Activated CD4-positive, alpha-beta T cell treated with anti-CD3 and anti-CD28 coated beads, Interleukin-2, Interleukin-4, amounts not matched to agents 100 ng/mL and 50 ng/mL, durations not matched to agents 16 hours and 8 hours (primary cell): ENCODE measurements at regions not wholly inside any gene's neighbourhood (a gene's known extent, or its start where the extent isn't known, plus 50 kb on each side); places are given as distances from the start of the nearest gene placed in this dataset.
"Not testable (repeated sequence)": the region's sequence is repeated elsewhere in the genome, so short reads cannot be mapped to it uniquely, and the experiment has no call there.

Experiments used
- DNase-seq: peaks from one replicate; pipeline ENCODE4 v3.0.0-alpha.2; 2020; ENCODE audit warnings: low spot score

DNA sequence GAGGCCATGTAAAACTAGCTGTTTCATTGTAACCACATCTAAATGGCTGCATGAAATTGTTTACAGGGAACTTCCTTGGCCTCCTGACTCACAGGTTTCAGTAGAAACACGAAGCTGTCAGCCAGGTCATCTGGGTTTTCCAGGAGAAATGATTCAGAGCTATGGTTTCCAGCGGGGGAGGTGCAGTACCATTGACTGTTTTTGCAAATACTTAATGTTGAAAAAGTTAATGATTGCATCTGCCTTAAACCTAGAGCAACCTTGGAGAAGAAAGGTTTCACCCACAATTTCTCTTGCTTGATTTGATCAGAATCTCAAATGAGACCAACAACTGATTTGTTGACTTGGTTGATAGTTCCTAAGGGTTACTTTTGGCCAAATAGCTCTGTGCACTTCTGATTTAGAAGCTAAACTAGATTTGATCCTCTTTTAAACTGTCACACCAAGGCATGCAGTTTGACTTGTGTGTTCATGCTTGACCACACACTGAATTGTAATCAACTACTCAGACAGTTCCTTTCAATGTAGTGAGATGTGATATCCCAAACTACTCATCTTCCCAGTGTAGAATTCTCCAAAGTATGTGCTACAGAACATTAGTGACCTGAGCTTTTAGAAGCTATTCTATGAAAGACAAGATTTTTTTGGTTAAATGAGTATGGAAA is 193.5 kb upstream of the CHST9 start:
- peak; percentile 31 for DNase-seq

DNA sequence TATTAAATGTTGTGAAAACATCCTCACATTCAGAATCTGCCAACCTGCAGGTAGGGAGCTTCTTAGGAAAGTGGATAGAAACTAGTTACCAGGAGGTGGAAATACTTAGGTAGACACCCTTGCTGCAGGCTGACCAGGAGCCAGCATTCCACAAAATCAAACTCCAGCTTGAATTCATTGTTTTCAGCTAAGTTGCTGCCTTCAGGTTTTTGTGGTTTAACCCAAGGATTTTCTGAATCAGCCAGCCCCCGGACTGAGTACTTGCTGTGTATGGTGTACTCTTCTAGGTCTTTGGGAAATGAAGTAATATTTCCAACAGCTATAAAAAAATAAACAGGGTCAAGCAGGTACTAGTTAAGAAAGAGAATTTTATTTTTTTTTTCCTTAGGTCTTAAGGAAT is 192.1 kb upstream of the CHST9 start:
- no peak for DNase-seq

DNA sequence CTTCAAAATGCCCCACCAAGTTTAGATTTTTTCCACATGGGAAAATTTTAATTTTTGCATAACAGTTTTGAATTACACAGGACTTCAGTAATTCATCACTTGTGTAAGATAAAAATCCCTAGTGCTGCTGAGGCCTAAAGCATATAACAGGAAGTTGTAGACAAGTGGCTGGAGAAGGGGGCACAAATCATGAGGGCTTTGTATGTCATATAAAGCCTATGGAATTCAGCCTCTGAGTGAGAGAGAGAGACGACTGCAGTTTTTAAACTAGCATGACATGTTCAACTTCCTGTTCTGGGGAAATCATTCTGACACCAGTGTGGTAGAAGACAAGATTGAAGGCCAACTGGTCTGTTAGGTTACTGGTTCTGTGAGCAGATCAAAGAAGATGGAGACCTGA is 187.3 kb upstream of the CHST9 start:
- DNase-seq, result no peak

DNA sequence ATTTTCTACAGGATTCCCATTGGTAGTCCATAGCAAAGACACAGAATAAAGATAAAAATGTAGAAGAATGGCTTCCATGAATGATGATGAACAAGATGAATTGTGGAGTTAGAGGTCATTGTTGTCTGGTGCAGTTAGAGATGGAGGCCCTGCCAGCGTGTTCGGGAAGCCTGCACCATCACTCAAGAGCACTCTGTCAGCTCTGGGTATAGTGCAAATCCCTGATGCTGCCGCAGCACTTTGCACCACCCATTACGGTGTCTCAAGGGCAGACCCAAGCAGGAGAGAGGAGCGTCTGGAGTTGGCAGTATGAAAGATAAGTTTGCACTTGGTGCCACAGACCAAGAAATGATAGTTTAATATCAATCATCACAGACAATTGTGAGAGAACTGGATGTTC is 181.6 kb upstream of the CHST9 start:
- DNase-seq, result no peak

DNA sequence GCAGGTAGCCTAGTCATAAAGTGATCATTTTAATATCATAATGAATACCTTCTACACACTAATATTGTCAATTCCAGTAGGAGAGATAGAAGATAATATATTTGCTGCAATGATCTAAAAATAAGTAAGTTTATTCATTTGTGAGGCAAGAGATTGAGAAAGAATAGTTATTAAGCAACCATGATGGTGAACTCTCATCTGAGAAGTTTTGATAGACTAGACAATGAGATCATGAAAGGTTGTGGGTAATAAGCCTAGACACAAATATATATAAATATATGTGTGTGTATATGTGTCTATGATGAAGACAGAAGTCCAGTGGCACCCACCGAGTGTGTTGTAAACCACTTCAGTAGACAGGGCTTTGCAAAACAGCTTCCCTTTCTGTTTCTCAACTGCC is 181.0 kb upstream of the CHST9 start:
- no peak for DNase-seq

DNA sequence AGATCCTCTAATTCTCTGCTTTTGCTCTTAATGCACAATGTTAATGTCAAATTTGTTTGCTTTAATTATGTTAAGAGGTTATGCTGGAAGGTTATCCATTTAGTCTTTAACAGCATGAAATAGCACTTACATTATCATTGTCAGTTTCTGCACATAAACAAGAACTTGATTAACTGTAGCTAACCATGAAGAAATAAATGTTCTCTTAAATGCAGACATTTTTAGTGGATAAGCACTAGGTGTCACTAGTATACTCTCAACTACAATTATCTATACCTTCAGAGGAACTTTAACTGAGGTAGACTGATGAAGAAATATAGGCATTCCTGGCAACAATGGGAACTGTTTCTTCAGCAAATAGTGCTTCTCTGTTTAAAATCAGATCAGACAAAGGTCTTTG is 178.8 kb upstream of the CHST9 start:
- no peak for DNase-seq

DNA sequence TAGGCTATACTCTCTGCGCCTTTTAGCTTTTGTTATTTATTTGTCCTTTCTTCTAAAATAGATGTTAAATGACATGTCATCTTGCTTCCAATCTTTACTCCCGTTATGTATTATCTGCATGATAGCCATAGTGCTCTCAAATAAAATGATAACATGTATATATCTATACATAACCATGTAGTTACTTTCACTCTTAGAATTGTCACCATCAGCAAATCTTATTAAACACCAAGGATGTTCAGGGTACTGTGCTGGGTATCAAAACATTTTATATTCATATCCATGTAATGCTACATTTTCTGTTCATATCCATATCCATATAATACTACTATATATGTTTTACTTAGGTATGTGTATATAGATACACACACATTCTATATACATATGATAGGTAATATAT is 176.4 kb upstream of the CHST9 start:
- DNase-seq, result no peak

DNA sequence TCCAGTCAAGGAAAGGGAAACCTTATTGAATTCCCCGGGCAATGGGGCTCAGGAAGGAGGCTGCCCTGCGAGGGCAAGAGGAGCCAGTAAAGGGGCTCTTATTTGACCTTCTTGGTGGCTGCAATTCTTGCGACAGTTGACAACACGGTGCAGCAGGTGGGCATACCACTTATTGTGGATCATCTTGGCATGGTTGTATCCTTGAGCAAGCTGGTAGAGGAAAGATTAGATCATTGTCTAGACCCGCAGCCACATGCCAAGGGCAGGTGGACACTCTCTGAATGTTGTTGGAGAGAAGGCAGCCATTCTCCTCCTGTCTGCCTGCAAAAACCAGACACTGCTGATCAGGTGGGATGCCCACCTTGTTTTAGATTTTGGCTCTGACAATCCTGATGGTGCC is 170.2 kb upstream of the CHST9 start:
- DNase-seq, result no peak

DNA sequence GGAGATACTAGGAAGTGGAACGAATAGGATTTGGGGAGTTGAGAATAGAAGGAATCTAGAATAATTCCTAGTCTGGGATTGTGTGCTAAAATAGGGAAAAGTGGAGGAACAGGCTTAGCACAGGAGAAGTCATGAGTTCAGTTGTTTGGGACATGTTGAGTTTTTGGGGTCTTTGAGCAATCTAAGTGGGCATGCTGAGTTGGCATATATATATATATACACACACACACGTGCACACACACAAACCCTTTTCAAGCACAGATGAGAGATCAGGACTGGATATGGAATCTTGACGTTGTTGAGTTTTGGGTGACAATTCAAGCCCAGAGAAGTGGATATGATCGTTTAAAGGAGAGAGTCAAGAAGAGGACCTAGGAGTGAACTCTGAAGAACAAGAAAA is 168.2 kb upstream of the CHST9 start:
- DNase-seq, result no peak

DNA sequence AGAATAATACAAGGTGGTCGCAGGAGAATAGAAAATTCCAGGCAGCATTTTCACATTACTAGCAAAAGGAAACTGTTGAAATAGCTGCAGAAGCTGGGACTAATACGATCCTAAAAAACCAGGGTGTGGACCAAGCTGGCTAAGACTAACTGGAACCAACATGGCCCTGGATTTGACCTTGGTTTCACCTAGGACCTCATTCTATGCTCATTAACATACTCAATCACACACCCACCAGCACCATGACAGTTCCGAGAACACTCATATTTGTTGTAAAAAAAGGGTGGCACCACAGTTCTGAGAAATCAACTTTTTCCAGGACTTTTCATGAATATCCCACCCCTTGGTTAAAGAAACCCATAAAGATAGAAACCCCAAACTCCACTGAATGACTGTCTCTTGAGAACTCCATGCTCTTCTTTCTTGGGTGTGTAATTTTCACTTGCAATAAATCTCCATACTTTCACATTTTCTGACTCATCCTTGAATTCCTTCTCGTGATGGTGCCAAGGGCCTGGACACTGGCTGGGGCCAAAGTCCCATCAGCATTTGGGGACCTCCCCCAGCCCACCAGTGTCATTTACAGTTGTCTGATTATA is 164.3 kb upstream of the CHST9 start:
- DNase-seq, result no peak

DNA sequence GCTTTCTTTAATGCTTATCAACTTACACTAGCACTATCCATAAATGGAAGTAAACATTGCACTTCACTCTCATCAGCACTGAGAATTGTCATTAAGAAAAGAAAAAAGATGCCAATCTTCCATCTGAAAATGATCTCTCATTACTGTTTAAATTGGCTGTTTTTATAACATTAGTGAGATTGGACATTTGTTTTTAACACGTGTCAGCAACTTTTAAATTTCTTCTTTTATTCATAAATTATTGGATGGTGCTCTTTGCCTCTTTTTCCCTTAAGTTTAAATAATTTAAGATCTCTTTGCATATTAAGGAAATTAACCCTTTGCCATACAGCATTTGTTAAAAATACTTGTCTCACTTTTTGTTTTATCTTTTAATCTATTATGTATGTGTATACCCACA is 146.5 kb upstream of the CHST9 start:
- no peak for DNase-seq

DNA sequence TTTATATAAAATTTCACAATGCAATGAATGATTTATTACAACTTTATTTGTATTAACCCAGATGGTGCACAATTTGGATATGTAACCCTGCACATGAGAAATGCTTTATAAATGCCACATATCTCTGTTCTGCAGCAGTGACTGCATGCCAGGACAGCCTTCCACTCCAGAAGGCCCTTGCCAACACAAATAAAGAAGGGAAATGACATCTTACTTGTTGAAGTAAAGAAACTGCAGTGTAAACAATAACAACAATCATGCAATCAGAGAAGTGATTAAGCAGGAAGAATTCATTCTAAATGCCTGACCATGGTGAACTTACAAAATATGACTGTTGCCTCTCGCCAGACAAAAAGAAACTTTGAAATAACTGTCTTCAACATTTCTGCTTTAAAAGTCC is 129.9 kb upstream of the CHST9 start:
- no peak for DNase-seq

DNA sequence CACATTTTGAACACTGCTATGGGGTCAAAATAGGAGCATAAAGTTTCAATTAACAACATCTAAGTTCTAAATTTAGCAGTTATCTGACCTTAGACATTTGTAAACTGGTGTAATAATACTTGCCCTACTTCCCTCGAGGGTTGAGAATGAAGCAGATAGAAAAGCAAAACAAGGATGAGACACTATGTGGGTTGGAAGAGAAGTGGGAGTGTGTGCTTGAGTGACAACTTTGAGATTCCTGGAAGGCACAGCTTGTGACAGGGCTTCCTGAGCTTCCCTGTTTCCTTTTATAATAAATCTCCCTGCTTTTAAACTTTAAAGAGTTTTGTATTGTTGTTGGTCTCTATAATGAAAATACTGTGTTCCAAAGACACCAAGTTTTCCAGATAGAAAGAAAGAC is 128.6 kb upstream of the CHST9 start:
- no peak for DNase-seq

DNA sequence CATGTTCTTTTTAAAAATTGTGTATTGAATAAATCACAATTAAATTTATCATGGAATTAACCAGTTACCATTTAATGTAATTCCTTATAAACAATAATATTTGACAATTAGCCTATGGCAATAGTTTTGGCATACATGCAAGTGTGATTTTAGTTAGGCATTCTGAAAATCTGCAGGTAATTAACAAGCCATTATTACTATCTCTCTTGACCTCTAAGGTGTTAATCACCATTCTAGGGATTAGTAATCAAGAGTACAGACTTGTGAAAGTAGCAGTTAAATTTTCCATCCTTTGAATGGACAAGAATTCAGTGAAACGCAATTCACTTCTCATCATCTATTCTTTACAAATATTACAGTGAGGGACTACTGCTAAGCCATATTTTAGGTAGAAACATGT is 127.7 kb upstream of the CHST9 start:
- no peak for DNase-seq

DNA sequence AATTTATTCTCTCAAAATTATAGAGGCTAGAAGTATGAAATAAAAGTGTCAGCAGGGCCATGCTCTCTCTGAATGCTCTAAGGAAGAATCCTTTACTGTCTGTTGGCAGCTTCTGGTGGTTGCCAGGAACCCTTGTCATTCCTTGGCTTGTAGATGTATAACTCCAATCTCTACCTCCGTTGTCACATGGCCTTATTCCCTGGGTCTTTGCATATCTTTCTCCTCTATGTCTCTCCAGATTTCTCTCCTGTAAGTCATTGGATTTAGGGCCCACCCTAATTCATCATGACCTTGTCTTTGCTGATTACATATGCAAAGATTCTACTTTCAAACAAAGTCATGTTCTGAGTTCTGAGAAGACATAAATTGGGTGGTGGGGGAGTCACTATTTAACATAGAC is 127.0 kb upstream of the CHST9 start:
- DNase-seq, result no peak

DNA sequence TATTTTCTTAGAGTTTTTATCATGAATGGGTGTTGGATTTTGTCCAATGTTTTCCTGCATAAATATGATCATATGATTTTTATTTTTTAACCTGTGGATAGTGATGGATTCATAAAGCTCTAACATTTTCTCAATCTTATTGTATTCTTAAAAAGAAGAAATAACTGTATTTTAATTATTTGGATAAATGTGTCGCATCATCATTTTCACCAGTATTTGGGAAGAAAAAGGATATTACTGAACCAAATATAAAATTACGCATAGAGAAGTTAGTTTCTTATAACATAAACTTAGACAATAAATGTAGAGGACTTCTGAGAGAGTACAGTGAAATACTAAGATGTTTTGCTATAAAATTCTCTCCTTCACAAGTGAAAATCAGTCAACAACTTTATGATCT is 126.0 kb upstream of the CHST9 start:
- no peak for DNase-seq

DNA sequence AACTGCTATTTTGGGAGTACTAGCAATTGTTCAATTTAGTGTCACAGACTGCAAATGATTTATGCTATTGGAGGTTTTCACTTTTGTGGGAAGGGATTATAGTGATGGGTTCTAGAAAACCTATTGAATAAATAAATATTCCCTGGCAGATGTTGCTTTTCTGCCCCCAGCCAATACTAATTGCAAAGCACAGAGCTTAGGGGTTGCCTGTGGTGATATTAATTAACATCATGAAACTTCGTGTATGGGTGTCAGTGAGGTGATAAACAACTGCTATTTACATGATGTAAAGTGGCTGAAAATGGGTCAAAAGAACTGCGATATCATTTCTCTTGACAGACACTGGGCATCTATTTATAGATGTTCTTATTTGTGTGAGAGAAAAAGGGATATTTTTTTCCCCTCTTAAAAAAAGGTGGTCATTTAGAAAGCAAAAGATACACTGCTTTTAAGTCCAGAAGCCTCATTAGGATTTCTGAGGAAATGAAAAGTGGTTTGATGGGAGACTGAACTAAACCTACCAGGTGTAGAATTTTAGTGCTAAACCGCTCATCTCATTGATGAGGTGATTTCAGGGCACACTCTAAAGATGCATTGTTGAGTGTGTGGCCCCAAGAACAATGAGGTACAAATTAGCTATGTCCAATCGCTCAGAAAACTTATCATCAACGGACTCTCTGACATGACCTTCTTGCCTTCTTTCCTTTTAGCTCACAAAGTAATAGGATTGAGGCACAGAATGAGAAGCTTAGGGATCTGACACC is 116.7 kb upstream of the CHST9 start:
- no peak for DNase-seq

DNA sequence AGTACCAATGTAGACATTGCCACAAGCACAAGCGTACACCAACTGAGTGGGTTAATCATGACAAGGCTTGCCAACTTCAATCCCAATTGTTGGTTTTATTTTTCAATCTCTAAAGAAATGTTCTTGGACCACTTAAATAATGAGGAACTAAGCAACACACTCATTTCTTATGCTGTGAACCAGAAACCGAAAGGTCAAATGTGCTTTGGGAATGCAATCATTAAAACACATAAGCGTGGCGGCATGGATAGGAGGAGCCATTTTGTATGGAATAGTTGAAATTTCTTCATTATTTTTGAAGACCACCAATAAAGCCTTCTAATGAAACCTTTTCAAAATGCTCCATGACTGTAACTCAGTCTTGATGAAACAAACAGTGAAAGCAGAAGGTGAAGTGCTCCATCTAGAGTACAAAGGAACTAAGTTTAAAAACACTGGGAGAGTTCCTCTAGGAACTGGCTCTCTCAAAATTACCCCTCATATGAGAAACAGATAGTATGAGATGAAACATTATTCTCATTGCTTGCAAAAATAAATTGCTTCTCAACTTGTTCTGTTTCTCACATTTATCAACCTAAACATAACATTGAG is 113.2 kb upstream of the CHST9 start:
- no peak for DNase-seq

DNA sequence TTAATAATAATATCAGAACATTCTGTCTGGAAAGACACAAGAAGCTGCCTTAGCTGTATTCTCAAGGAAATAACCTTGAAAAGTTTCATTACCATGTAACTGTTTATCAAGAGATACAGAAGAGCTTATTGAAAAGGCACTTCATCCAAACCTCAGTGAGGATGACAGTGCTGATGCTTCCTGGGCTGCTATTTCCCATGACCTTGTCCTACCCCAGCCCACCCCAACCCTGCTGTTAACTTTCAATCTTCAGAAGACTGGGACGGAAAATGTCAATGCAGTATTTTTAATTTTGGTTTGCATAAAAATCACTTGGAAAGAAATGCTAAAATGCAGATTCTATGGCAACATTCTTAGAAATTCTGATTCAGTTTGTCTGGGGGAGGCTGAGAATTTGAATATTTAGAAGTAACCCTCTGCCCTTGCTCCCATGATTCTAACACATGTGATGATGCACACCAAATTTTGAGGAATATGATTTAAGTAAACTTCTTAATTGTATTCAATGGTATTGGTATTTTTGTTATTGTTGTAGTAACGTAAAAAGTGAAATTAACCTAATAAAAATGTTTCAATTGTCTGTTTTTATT is 101.0 kb upstream of the CHST9 start:
- not testable (repeated sequence) for DNase-seq

DNA sequence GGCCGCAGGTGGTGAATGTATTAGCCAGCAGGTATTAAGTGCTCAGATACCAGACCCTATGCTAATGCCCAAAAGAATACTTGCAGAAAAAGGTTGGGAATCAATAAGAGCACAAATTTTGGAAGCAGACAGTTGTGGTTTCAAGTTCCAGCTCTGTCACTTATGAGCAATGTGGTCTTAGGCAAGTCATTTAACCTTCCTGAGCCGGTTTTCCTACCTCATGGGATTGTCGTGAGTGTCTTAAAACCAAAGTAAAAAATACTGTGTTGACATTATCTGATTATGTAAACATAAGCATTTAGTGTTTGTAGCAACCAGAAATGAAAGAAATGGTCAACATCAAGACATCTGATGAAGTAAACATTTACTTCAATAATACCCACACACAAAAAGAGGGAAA is 93.0 kb upstream of the CHST9 start:
- DNase-seq, result no peak

DNA sequence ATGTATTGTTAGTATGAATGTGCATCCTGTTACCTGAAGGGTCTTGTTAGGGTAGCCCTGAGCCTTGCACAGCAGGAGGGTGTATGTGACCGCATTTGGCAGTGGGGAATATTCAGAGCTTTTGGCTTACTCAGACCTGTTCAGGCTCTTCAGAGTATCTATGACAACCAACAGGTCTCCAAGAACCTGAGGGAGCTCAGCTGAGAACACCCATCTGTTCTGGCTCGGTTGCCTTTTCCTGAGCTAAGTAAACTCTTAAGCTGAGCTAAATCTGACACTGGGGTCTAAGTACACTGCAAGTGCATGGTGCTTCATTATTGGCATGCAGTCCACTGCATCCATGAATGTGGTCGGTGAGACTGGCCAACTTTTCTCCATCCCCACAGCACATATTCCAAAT is 92.4 kb upstream of the CHST9 start:
- no peak for DNase-seq

DNA sequence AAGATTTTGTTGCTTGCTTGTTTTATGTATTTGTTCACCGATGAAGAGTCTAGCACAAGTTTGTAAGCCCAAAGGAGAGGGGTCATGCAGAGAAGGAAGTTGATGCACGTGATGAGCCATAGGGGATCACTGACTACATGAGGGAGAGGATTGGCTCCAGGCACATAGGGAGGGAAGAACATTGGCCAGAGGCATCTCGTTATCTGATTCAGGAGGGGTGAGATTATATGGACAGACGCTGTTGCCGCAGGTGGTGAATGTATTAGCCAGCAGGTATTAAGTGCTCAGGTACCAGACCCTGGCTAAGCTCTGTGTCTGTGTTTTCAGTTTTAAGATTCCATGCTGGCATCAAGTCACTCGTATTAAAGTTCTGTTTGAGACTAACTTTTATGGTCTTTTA is 91.8 kb upstream of the CHST9 start:
- DNase-seq, result no peak

DNA sequence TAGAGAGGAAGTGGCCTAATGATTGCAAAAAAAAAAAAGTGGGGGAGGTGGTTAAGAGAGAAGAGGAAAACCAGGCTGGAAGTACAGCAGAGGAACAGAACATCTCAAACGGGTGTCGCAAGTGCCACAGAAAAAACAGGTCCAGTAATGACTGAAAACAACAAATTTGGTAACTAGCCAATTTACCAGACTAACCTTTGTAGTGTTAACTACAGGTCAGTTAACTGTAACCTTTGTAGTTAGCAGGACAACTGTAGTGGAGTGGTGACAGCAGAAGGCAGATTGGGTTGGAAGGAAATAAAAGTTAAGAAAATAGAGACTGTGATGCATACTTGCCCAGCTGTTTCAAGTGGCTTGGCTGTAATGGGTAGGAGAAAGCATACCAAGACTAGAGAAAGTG is 91.4 kb upstream of the CHST9 start:
- DNase-seq, result no peak
